ENCODE measurements at regions not wholly inside any gene's neighbourhood (a gene's known extent, or its start where the extent isn't known, plus 50 kb on each side); places are given as distances from the start of the nearest gene placed in this dataset.

GRCh38 chr16:60582528-60582927 is 1453.7 kb downstream of the CDH8 start:
- no peak for ATAC-seq
- Histone ChIP-seq H3K4me3 (replicated peaks in 1 of 3; ENCODE audit: insufficient read depth in 1 of 3, low read depth in 2 of 3, low read length in 3 of 3) (no peak overlapping the region), H4K20me1 (ENCODE audit: insufficient read depth, low read length) (no peaks in the 10 kb centered on the region), H2AFZ (ENCODE audit: low read length) (no peak overlapping the region), H3K27me3 (ENCODE audit: control insufficient read depth in 1 of 2, insufficient read depth in 2 of 2, low read length in 2 of 2) (no peaks in the 10 kb centered on the region), H3K9ac (ENCODE audit: insufficient read depth, low read depth, low read length) (no peak overlapping the region), H3K4me1 (ENCODE audit: insufficient read depth, low read length) (no peaks in the 10 kb centered on the region), H3K79me2 (ENCODE audit: insufficient read depth, low read length) (no peaks in the 10 kb centered on the region), H3K9me3 (ENCODE audit: low read length) (peaks cover 70% of the 10 kb centered on the region), H3K27ac (ENCODE audit: extremely low read length, insufficient read depth, low read length) (no peak overlapping the region), H3K4me2 (ENCODE audit: low read depth, low read length) (no peak overlapping the region), H3K36me3 (replicated peaks in 1 of 2; ENCODE audit: control insufficient read depth in 1 of 2, insufficient read depth in 2 of 2, low read length in 2 of 2) (no peaks in the 10 kb centered on the region)
- TF ChIP-seq CHD2 (IDR thresholded peaks at IDR 0.05; ENCODE audit: low read depth, low read length) (no peak), BRCA1 (CRISPR knock-in tag; IDR thresholded peaks at IDR 0.05) (no peak)
- no TSS peak for BruUV-seq (replicated peaks)
- FAIRE-seq, result no peak
- intact Hi-C loops (cut with micrococcal nuclease; ENCODE audit: unreplicated experiment), result no loop called here
- ChIA-PET POLR2A (no interaction called here), CTCF (ENCODE audit: low intra/inter-chr PET ratio, low total read pairs) (no interaction called here)
- WGBS (ENCODE audit: low lambda C conversion rate), result 7% methylated on average over 4 of the region's 4 CpGs
- DNase-seq (ENCODE audit: low spot score), result no peak
- in situ Hi-C loops (cut with HindIII; ENCODE audit: extremely low pct_ligation_motif_present, low pct_unique_long_range_greater_than_20kb), result no loop called here

DNA sequence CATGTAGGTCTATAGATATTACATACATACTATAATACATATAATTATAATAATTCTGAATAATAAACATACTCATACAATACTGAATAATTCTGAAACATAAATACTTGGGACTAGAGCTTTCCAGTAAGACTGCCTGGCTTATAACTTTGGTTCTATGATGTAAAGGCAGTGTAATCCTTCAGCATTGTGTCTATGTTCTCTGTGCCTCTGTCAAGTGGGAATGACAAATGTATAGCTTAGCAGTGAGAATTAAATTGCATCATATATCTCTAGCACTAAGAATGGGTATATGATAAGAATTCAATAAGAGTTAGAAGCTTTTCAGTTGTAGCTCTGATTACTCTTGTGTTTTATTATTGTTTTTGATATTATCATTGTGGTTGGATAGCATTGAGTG is 1469.3 kb downstream of the CDH8 start:
- intact Hi-C loops (cut with micrococcal nuclease; ENCODE audit: unreplicated experiment), result no loop called here
- no peak for DNase-seq (ENCODE audit: low spot score)
- H3K9ac ChIP-seq (ENCODE audit: insufficient read depth, low read depth, low read length), result no peak overlapping the region
- no peak overlapping the region for H2AFZ ChIP-seq (ENCODE audit: low read length)
- no peak overlapping the region for H3K4me3 ChIP-seq (replicated peaks in 1 of 3; ENCODE audit: insufficient read depth in 1 of 3, low read depth in 2 of 3, low read length in 3 of 3)
- H3K9me3 ChIP-seq (ENCODE audit: low read length), result peaks cover 91% of the 10 kb centered on the region
- TF ChIP-seq ZNF441 (CRISPR knock-in tag; IDR thresholded peaks at IDR 0.05; ENCODE audit: borderline replicate concordance) (no peak), ATF7 (IDR thresholded peaks at IDR 0.05) (0 out of 2 replicates have a peak, but pooled peaks have one; percentile 11), ATF7 (CRISPR knock-in tag; IDR thresholded peaks at IDR 0.05) (no peak)
- no peaks in the 10 kb centered on the region for H3K79me2 ChIP-seq (ENCODE audit: insufficient read depth, low read length)
- H3K27me3 ChIP-seq (ENCODE audit: control insufficient read depth in 1 of 2, insufficient read depth in 2 of 2, low read length in 2 of 2), result no peaks in the 10 kb centered on the region
- H3K4me1 ChIP-seq (ENCODE audit: insufficient read depth, low read length), result no peaks in the 10 kb centered on the region
- ChIA-PET POLR2A (no interaction called here), CTCF (ENCODE audit: low intra/inter-chr PET ratio, low total read pairs) (no interaction called here)
- in situ Hi-C loops (cut with HindIII; ENCODE audit: extremely low pct_ligation_motif_present, low pct_unique_long_range_greater_than_20kb), result no loop called here
- ATAC-seq, result no peak
- no peaks in the 10 kb centered on the region for H4K20me1 ChIP-seq (ENCODE audit: insufficient read depth, low read length)
- no peak overlapping the region for H3K27ac ChIP-seq (ENCODE audit: extremely low read length, insufficient read depth, low read length)
- BruUV-seq (replicated peaks), result no TSS peak
- FAIRE-seq, result no peak
- H3K36me3 ChIP-seq (replicated peaks in 1 of 2; ENCODE audit: control insufficient read depth in 1 of 2, insufficient read depth in 2 of 2, low read length in 2 of 2), result no peaks in the 10 kb centered on the region
- no peak overlapping the region for H3K4me2 ChIP-seq (ENCODE audit: low read depth, low read length)

Data from HepG2 (cell line).